Body of pancreas (tissue), 4 donors: ENCODE measurements at regions not wholly inside any gene's neighbourhood (a gene's known extent, or its start where the extent isn't known, plus 50 kb on each side); places are given as distances from the start of the nearest gene placed in this dataset.

ENCODE experiments used
- ATAC-seq: fragments of 150-250 bp; one replicate; pipeline ENCODE4 v1.9.1; 2016
- DNase-seq, 4 donors: peaks; one replicate each; pipeline ENCODE4 v3.0.0-alpha.2; 2019
- H3K27ac ChIP-seq, 4 donors: fragments of 200-600 bp; sonication (generic); 1 replicate in 3 of 4; 2 replicates in 1 of 4; pipeline versions ENCODE4 v1.5.1 to v1.6.1; 2016 to 2019; ENCODE audit warnings: mild to moderate bottlenecking in 1 of 4, mixed read lengths in 1 of 4, moderate library complexity in 1 of 4
- H3K27me3 ChIP-seq, 2 donors: fragments of 200-600 bp; sonication (generic); one replicate each; pipeline ENCODE4 v1.6.0; 2016; ENCODE audit warnings: mild to moderate bottlenecking in 1 of 2
- H3K36me3 ChIP-seq, 2 donors: fragments of 200-600 bp; sonication (generic); replicated peaks in 1 of 2; 2 replicates each; pipeline ENCODE4 v1.5.1; 2016; ENCODE audit warnings: low read depth in 2 of 2; ENCODE audit not compliant: insufficient read depth in 1 of 2
- H3K4me1 ChIP-seq: fragments of 200-600 bp; sonication (generic); one replicate; pipeline ENCODE4 v1.6.0; 2016
- H3K4me3 ChIP-seq, 2 donors: fragments of 200-600 bp; sonication (generic); 1 replicate in 1 of 2; 2 replicates in 1 of 2; pipeline ENCODE4 v1.5.1; 2016 to 2019
- H3K9me3 ChIP-seq, 3 donors: fragments of 200-600 bp; sonication (generic); 1 replicate in 2 of 3; 2 replicates in 1 of 3; pipeline ENCODE4 v1.5.1; 2016
- POLR2A ChIP-seq, 3 donors: fragments of 450-650 bp; IDR thresholded peaks; one replicate each; pipeline ENCODE4 v1.6.1; 2016; ENCODE audit warnings: antibody characterized with exemption in 3 of 3, mild to moderate bottlenecking in 2 of 3
- WGBS, 2 donors: methylation state at CpG; one replicate each; pipeline ENCODE4 v1.1.5; 2017; 5-methylcytosine and 5-hydroxymethylcytosine counted together
- intact Hi-C: fragments of 100-400 bp; cut with DNase I; formaldehyde crosslinking; loops from one replicate; pipeline ENCODE4 v1.15.1; 2023
- TF ChIP-seq, protein P1 (sequence below), 7 experiments: fragments of 450-650 bp in 4 of 7; fragments of 200-600 bp in 3 of 7; sonication (generic) in 3 of 7; IDR thresholded peaks; one replicate each; pipeline ENCODE4 v1.5.1; 2016 to 2019; ENCODE audit warnings: antibody characterized with exemption in 7 of 7

DNA sequence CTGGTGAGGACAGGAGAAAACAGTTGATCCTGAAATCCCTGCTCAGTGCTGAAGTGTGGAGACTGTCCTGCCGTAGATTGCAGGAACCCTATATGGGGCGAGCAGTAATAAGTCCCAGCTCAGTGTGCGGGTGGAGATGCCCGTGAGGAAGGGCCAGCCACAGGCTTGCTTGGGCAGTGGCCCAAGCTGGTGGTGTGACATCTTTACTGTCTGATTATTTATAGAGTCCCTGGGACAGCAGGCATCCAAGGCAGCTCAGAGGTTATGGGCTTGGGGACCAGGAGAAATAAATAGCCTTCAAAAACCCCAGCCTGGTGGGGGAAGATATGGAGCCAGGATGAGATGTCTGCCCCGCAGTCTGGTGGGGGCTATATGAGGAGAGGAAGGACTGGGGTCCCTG lies 170.7 kb upstream of the POU3F1 start:
- ATAC-seq (no peak), DNase-seq (no peak)
- no peak overlapping the region for H3K4me3 ChIP-seq
- intact Hi-C loops: no loop called here
- no peaks in the 10 kb centered on the region for H3K9me3 ChIP-seq
- TF ChIP-seq, protein P1, sequence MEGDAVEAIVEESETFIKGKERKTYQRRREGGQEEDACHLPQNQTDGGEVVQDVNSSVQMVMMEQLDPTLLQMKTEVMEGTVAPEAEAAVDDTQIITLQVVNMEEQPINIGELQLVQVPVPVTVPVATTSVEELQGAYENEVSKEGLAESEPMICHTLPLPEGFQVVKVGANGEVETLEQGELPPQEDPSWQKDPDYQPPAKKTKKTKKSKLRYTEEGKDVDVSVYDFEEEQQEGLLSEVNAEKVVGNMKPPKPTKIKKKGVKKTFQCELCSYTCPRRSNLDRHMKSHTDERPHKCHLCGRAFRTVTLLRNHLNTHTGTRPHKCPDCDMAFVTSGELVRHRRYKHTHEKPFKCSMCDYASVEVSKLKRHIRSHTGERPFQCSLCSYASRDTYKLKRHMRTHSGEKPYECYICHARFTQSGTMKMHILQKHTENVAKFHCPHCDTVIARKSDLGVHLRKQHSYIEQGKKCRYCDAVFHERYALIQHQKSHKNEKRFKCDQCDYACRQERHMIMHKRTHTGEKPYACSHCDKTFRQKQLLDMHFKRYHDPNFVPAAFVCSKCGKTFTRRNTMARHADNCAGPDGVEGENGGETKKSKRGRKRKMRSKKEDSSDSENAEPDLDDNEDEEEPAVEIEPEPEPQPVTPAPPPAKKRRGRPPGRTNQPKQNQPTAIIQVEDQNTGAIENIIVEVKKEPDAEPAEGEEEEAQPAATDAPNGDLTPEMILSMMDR (IDR thresholded peaks at IDR 0.05): no peak
- no peak for TF ChIP-seq POLR2A (IDR thresholded peaks at IDR 0.05)
- H3K36me3 ChIP-seq: no peaks in the 10 kb centered on the region
- no peaks in the 10 kb centered on the region for H3K4me1 ChIP-seq
- no peaks in the 10 kb centered on the region for H3K27me3 ChIP-seq
- H3K27ac ChIP-seq: no peak overlapping the region
- WGBS, 2 donors: 73 to 83% methylated on average over 4 to 5 of the region's 5 CpGs

DNA sequence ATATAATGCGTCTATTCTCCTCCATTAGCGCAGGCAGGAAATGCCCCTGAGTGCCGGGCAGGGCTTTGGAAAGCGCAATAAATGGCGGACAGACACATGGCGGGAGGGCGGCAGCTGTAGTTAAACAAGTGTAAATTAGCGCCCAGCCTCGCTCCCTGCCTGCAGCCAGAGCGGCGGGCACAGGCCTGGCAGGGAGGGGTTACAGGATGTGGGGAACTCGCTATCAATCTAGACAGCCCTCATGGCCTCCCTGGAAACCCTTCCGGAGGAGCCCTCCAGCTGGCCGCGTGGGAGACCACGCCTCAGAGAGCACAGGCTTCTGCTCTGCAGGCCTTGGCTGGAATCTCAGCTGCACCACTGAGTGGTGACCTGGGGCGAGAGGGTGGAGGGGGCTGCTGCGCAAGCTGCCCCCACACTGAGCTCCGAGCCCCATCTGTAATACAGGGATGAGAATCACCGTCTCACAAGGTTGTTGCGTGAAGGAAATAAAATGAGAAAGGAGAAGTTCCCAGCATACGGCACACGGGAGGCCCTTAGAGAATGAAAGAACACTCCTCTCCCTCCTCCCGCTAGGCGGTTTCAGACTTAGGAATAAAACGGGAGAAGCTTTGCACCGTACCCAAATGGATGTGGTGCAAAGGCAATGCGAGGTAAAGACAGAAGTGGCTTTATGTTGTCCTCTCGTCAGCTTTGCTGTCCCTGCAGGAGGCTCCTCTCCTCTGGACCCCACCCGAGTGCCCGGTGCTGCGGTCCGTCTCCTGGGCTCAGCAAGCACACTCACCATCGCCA lies 167.2 kb upstream of the POU3F1 start:
- no peak overlapping the region for H3K4me3 ChIP-seq
- no peak for TF ChIP-seq POLR2A (IDR thresholded peaks at IDR 0.05)
- TF ChIP-seq, protein P1 (IDR thresholded peaks at IDR 0.05): no peak
- ATAC-seq (no peak), DNase-seq (peak in 2 of 4 donors; percentile 6 to 8)
- H3K9me3 ChIP-seq: no peaks in the 10 kb centered on the region
- 55 to 60% methylated on average over 30 to 34 of the region's 34 CpGs for WGBS, 2 donors
- H3K27ac ChIP-seq: no peak overlapping the region
- H3K27me3 ChIP-seq: no peaks in the 10 kb centered on the region
- H3K4me1 ChIP-seq: no peaks in the 10 kb centered on the region
- H3K36me3 ChIP-seq: no peaks in the 10 kb centered on the region
- intact Hi-C loops: no loop called here

DNA sequence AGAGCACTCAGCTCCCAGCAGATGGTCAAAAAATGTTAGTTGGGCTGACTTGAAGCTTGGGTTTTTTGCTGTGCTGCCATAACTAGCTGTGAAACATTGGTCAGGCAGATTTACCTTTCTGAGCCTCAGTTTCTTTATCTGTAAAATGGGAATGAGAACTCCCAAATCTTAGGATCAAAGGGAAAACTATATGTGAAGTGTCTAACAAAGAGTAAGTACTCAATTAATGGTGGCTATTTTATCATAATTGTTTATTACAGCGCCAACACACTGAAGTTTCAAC lies 164.2 kb upstream of the POU3F1 start:
- no peaks in the 10 kb centered on the region for H3K4me1 ChIP-seq
- 88 to 92% methylated on average over 1 of the region's 1 CpG for WGBS, 2 donors

DNA sequence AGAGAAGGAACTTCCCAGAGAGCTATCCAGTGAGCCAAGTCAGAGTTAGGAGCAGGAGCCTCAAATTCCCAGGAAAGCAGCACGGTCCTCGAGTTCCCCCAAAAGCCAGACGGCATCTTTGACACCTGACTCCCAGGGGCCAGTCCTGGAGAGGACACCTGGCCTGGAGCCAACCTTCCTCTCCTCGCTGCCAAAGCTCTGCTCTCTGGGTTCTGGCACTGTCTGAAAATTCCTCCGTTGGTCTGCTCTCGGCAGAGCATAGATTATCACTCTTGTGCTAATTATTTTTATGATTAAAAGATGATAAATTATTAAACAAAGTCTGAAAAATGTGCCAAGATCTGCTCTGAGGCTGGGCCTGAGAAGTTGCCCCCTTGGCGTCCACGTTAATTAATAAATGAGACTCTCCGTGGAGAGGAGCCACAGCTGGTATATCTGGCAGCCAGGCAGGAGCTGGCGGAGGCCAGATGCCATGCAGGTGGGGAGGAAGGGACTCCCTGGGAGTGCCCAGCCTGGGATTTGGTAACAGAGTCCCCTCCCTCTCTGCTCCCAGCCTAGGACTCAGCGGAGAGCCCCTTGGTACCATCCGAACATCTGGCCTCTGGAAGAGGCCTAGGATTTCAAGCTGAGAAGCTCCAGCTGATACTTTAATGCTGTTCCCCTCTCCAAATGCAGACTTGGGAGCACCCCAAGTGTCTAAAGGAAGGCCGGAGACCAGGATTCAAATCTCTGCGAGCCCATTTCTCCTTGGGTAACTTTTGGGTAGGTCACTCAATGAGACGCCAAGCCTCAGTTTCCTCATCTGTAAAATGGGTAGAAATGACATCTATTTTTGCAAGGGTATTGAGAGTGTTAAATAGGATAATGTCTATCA lies 163.7 kb upstream of the POU3F1 start:
- H3K4me3 ChIP-seq: no peak overlapping the region
- no peak overlapping the region for H3K27ac ChIP-seq
- H3K27me3 ChIP-seq: no peaks in the 10 kb centered on the region
- 36% methylated on average over 14 to 15 of the region's 15 CpGs for WGBS, 2 donors
- H3K36me3 ChIP-seq: no peaks in the 10 kb centered on the region
- ATAC-seq (no peak), DNase-seq (peak in 2 of 4 donors; percentile 29 to 42)
- TF ChIP-seq, protein P1 (IDR thresholded peaks at IDR 0.05): no peak
- TF ChIP-seq POLR2A (IDR thresholded peaks at IDR 0.05): no peak
- intact Hi-C loops: no loop called here
- H3K9me3 ChIP-seq: no peaks in the 10 kb centered on the region
- no peaks in the 10 kb centered on the region for H3K4me1 ChIP-seq

More for the DNA sequence above, 164.2 kb upstream of the POU3F1 start:
- no peaks in the 10 kb centered on the region for H3K9me3 ChIP-seq
- intact Hi-C loops: no loop called here
- H3K27me3 ChIP-seq: no peaks in the 10 kb centered on the region
- TF ChIP-seq, protein P1 (IDR thresholded peaks at IDR 0.05): no peak
- no peak for TF ChIP-seq POLR2A (IDR thresholded peaks at IDR 0.05)
- no peak overlapping the region for H3K4me3 ChIP-seq
- ATAC-seq (no peak), DNase-seq (no peak)
- no peak overlapping the region for H3K27ac ChIP-seq
- no peaks in the 10 kb centered on the region for H3K36me3 ChIP-seq
